Thyroid gland (tissue), 4 donors: ENCODE measurements at regions not wholly inside any gene's neighbourhood (a gene's known extent, or its start where the extent isn't known, plus 50 kb on each side); places are given as distances from the start of the nearest gene placed in this dataset.

ENCODE experiments used
- CTCF ChIP-seq, 6 experiments: fragments of 200-600 bp in 3 of 6; fragments of 450-650 bp in 3 of 6; sonication (generic) in 3 of 6; IDR thresholded peaks; one replicate each; pipeline ENCODE4 v1.5.1; 2016 to 2019; ENCODE audit warnings: antibody characterized with exemption in 6 of 6, mild to moderate bottlenecking in 2 of 6, inconsistent platforms in 1 of 6, moderate library complexity in 1 of 6
- POLR2A ChIP-seq, 2 donors: fragments of 450-650 bp; IDR thresholded peaks; one replicate each; pipeline ENCODE4 v1.6.1; 2017; ENCODE audit warnings: antibody characterized with exemption in 2 of 2, mild to moderate bottlenecking in 2 of 2, moderate library complexity in 1 of 2

- TF ChIP-seq CTCF (IDR thresholded peaks at IDR 0.05): no peak
- no peak for TF ChIP-seq POLR2A (IDR thresholded peaks at IDR 0.05)
Observed at GRCh38 chr12:45651029-45651428, 78.5 kb upstream of the ARID2 start.
